ENCODE measurements at regions not wholly inside any gene's neighbourhood (a gene's known extent, or its start where the extent isn't known, plus 50 kb on each side); places are given as distances from the start of the nearest gene placed in this dataset.

GRCh38 chr18:37702841-37703240, 137.2 kb upstream of the CELF4 start:
- TF ChIP-seq CTCF (conservative IDR thresholded peaks at IDR 0.05; ENCODE audit: low read depth, low read length) (no peak), EZH2 (IDR thresholded peaks at IDR 0.05; ENCODE audit: low read length, unreplicated experiment) (no peak)
